OCI-LY7 (cell line): ENCODE measurements at regions not wholly inside any gene's neighbourhood (a gene's known extent, or its start where the extent isn't known, plus 50 kb on each side); places are given as distances from the start of the nearest gene placed in this dataset.

Experiments used
- CTCF ChIP-seq: fragments of 200-600 bp; sonication (generic); conservative IDR thresholded peaks from 2 replicates; pipeline ENCODE4 v1.5.1; 2014; ENCODE audit warnings: mild to moderate bottlenecking, antibody characterized with exemption, low read length, moderate library complexity, mixed read lengths
- EZH2phosphoT487 ChIP-seq: fragments of 200-600 bp; sonication (generic); IDR thresholded peaks from 2 replicates; pipeline ENCODE4 v1.6.1; 2018; ENCODE audit warnings: low read depth, borderline replicate concordance, mild to moderate bottlenecking, mixed run types, antibody characterized with exemption, low read length, moderate library complexity, mixed read lengths

- TF ChIP-seq CTCF (no peak), EZH2phosphoT487 (no peak)
These were observed 141.1 kb upstream of the MGMT start for GRCh38 chr10:129325893-129326292.
